Hepatocyte (in vitro differentiated cells): ENCODE measurements at regions not wholly inside any gene's neighbourhood (a gene's known extent, or its start where the extent isn't known, plus 50 kb on each side); places are given as distances from the start of the nearest gene placed in this dataset.

ENCODE experiments used
- DNase-seq: peaks from one replicate; pipeline ENCODE4 v3.0.0-alpha.2; 2016; ENCODE audit warnings: low spot score
- H2AFZ ChIP-seq: fragments of 200-600 bp; sonication (generic); 2 replicates; pipeline ENCODE4 v1.6.0; 2016; ENCODE audit warnings: antibody characterized with exemption, mild to moderate bottlenecking
- H3K27ac ChIP-seq: fragments of 200-600 bp; sonication (generic); 2 replicates; pipeline ENCODE4 v1.5.1; 2016; ENCODE audit warnings: mild to moderate bottlenecking
- H3K27me3 ChIP-seq: fragments of 200-600 bp; sonication (generic); 2 replicates; pipeline ENCODE4 v1.6.1; 2016
- H3K36me3 ChIP-seq: fragments of 200-600 bp; sonication (generic); replicated peaks from 2 replicates; pipeline ENCODE4 v1.5.1; 2016; ENCODE audit warnings: low read depth; ENCODE audit not compliant: insufficient read depth
- H3K4me1 ChIP-seq: fragments of 200-600 bp; sonication (generic); 2 replicates; pipeline ENCODE4 v1.5.1; 2016; ENCODE audit warnings: mild to moderate bottlenecking, moderate library complexity; ENCODE audit not compliant: insufficient read depth
- H3K4me2 ChIP-seq: fragments of 200-600 bp; sonication (generic); 2 replicates; pipeline ENCODE4 v1.6.0; 2016
- H3K4me3 ChIP-seq: fragments of 200-600 bp; sonication (generic); 2 replicates; pipeline ENCODE4 v1.5.1; 2016; ENCODE audit warnings: mild to moderate bottlenecking
- H3K79me2 ChIP-seq: fragments of 200-600 bp; sonication (generic); 2 replicates; pipeline ENCODE4 v1.6.0; 2017; ENCODE audit warnings: mild to moderate bottlenecking
- H3K9me2 ChIP-seq: fragments of 200-600 bp; sonication (generic); replicated peaks from 2 replicates; pipeline ENCODE4 v1.6.0; 2017; ENCODE audit warnings: mild to moderate bottlenecking; ENCODE audit not compliant: insufficient read depth
- H3K9me3 ChIP-seq: fragments of 200-600 bp; sonication (generic); 2 replicates; pipeline ENCODE4 v1.5.1; 2016; ENCODE audit warnings: low read depth, mild to moderate bottlenecking
- H4K20me1 ChIP-seq: fragments of 200-600 bp; sonication (generic); 2 replicates; pipeline ENCODE4 v1.6.0; 2016; ENCODE audit warnings: mild to moderate bottlenecking; ENCODE audit not compliant: insufficient read depth, poor library complexity, severe bottlenecking
- EZH2 ChIP-seq: fragments of 200-600 bp; sonication (generic); IDR thresholded peaks from 2 replicates; pipeline ENCODE4 v1.6.1; 2016; ENCODE audit warnings: antibody characterized with exemption, mild to moderate bottlenecking, borderline replicate concordance
- EZH2phosphoT487 ChIP-seq: fragments of 200-600 bp; sonication (generic); IDR thresholded peaks from one replicate; pipeline ENCODE4 v1.6.1; 2018; ENCODE audit warnings: antibody characterized with exemption, mild to moderate bottlenecking, low read depth, moderate library complexity; ENCODE audit not compliant: unreplicated experiment, severe bottlenecking
- WGBS: methylation state at CpG from one replicate; pipeline ENCODE4 v1.1.6; 2016; ENCODE audit warnings: low lambda C conversion rate; ENCODE audit errors: missing lambda C conversion rate; 5-methylcytosine and 5-hydroxymethylcytosine counted together
- TF ChIP-seq, protein P1 (sequence below): fragments of 200-600 bp; sonication (generic); IDR thresholded peaks from 2 replicates; pipeline ENCODE4 v1.5.1; 2016; ENCODE audit warnings: antibody characterized with exemption, mild to moderate bottlenecking; ENCODE audit not compliant: poor library complexity

DNA sequence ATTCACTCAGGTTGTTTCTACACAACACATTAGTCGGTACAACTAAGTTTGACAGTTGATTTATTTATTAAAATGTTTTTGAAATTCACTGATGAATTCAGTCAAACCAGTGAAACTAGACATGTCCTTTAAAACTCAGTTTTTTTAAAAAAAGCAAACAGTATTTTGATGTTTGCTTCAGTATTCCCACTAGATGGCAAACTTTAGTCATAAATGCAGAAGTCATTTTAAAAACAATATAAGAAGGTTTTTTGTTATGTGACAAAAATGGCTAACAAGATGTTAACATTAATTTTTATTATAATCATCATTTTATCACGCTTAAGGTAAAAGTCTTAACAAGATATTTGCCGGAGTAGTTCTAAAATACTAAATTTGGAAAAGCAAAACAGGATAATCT lies 1337.8 kb upstream of the DIAPH2 start:
- Histone ChIP-seq H3K79me2 (no peaks in the 10 kb centered on the region), H3K4me2 (no peak overlapping the region), H3K27me3 (no peaks in the 10 kb centered on the region), H3K27ac (no peak overlapping the region), H3K4me3 (no peak overlapping the region), H4K20me1 (no peaks in the 10 kb centered on the region), H3K9me2 (no peaks in the 10 kb centered on the region), H3K9me3 (no peaks in the 10 kb centered on the region), H2AFZ (no peak overlapping the region), H3K36me3 (no peaks in the 10 kb centered on the region), H3K4me1 (no peaks in the 10 kb centered on the region)
- 61% methylated on average over 3 of the region's 3 CpGs for whole genome bisulfite sequencing
- DNase-seq, result no peak
- TF ChIP-seq, protein P1, sequence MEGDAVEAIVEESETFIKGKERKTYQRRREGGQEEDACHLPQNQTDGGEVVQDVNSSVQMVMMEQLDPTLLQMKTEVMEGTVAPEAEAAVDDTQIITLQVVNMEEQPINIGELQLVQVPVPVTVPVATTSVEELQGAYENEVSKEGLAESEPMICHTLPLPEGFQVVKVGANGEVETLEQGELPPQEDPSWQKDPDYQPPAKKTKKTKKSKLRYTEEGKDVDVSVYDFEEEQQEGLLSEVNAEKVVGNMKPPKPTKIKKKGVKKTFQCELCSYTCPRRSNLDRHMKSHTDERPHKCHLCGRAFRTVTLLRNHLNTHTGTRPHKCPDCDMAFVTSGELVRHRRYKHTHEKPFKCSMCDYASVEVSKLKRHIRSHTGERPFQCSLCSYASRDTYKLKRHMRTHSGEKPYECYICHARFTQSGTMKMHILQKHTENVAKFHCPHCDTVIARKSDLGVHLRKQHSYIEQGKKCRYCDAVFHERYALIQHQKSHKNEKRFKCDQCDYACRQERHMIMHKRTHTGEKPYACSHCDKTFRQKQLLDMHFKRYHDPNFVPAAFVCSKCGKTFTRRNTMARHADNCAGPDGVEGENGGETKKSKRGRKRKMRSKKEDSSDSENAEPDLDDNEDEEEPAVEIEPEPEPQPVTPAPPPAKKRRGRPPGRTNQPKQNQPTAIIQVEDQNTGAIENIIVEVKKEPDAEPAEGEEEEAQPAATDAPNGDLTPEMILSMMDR, result peak; percentile 68
- no peak for TF ChIP-seq EZH2phosphoT487

DNA sequence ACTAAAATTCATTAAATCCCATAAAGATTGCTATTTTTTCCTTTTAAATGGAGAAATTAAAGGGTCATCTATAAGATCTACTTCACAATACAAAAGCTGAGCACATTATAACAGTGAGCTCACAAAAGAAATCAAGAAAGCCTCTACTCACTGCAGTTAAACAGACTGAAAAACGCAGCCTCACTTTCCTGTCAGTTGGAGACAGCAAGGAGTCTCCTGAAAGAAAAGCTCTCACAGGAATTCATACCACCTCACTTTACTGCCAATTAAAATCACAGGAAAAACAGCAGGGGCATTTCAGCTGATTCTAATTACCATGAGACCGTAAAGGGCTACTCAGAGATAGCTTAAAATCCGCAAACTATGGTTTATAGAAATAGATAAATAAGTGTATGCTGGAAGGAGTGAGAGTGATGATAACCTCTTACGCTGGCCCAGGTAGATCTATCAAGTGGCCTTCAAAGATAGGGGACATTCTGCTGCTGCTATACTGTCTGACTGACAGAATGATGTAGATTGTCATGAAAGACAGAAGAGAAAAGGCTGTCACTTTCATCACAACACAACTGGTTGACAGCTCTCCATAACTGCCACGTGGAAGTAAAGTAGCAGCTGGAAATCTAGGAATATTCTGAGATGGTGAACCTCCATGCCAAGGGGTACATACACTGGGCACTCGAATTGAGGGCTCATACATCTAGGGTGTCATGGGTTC lies 1333.7 kb upstream of the DIAPH2 start:
- no peaks in the 10 kb centered on the region for H3K36me3 ChIP-seq
- no peak for TF ChIP-seq EZH2phosphoT487
- no peak overlapping the region for H3K27ac ChIP-seq
- H3K4me3 ChIP-seq, result no peak overlapping the region
- H3K27me3 ChIP-seq, result no peaks in the 10 kb centered on the region
- no peaks in the 10 kb centered on the region for H3K4me1 ChIP-seq
- no peaks in the 10 kb centered on the region for H3K9me3 ChIP-seq
- no peaks in the 10 kb centered on the region for H3K9me2 ChIP-seq
- no peaks in the 10 kb centered on the region for H4K20me1 ChIP-seq
- WGBS, result 42% methylated on average over 6 of the region's 6 CpGs
- H2AFZ ChIP-seq, result no peak overlapping the region
- no peak overlapping the region for H3K4me2 ChIP-seq
- no peak for DNase-seq
- no peaks in the 10 kb centered on the region for H3K79me2 ChIP-seq

DNA sequence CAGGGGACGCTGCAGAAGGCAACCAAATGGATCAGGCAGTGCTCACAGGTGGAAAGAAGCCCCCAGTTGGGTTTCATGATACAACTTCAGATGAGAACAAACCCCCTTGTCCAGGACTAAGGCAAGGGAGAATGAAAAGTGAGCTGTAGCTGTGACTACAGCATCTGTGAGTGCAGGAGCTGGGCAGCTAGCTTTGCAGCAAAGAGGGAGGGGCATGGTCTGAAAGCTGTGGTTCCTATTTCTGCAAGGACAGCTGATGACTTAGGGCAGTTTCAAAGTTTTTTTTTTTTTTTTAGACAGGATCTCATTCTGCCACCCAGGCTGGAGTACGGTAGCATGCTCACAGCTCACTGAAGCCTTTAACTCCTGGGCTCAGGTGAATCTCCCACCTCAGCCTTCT lies 1317.4 kb upstream of the DIAPH2 start:
- Histone ChIP-seq H3K27me3 (no peaks in the 10 kb centered on the region), H3K79me2 (no peaks in the 10 kb centered on the region), H4K20me1 (no peaks in the 10 kb centered on the region), H3K36me3 (no peaks in the 10 kb centered on the region), H3K9me3 (no peaks in the 10 kb centered on the region), H3K4me1 (no peaks in the 10 kb centered on the region), H3K9me2 (no peaks in the 10 kb centered on the region), H3K4me3 (no peak overlapping the region), H2AFZ (no peak overlapping the region), H3K4me2 (no peak overlapping the region), H3K27ac (no peak overlapping the region)
- 88% methylated on average over 2 of the region's 2 CpGs for WGBS
- DNase-seq, result no peak
- TF ChIP-seq EZH2phosphoT487 (no peak), EZH2 (no peak)
- TF ChIP-seq, protein P1, result no peak

DNA sequence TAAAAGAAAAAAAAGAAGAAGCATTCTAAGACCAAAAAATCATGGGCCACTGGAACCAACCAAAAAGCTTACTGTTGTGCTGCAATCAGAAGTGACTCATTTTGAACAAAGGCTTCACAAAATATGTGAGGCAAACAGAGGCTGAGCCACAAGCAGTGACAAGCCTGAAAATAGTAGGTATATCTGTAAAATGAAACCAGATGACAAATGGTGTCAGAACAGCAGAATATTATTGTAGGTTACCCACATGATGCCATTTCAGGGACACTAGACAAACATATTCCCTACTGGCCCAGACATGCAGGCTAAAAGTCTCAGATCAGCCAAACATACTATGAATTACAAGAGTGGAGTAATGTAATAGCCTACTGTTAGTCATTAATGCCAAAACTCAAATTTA lies 1301.8 kb upstream of the DIAPH2 start:
- DNase-seq, result no peak
- TF ChIP-seq, protein P1, result no peak
- TF ChIP-seq EZH2 (no peak), EZH2phosphoT487 (no peak)
- H3K4me1 ChIP-seq, result no peaks in the 10 kb centered on the region
- H3K4me2 ChIP-seq, result no peak overlapping the region
- no peaks in the 10 kb centered on the region for H3K9me2 ChIP-seq
- H3K9me3 ChIP-seq, result no peaks in the 10 kb centered on the region
- H3K4me3 ChIP-seq, result no peak overlapping the region
- no peaks in the 10 kb centered on the region for H3K36me3 ChIP-seq
- H2AFZ ChIP-seq, result no peak overlapping the region
- H3K27ac ChIP-seq, result no peak overlapping the region
- H3K79me2 ChIP-seq, result no peaks in the 10 kb centered on the region
- no peaks in the 10 kb centered on the region for H4K20me1 ChIP-seq
- H3K27me3 ChIP-seq, result no peaks in the 10 kb centered on the region
